ENCODE measurements at regions not wholly inside any gene's neighbourhood (a gene's known extent, or its start where the extent isn't known, plus 50 kb on each side); places are given as distances from the start of the nearest gene placed in this dataset.

DNA sequence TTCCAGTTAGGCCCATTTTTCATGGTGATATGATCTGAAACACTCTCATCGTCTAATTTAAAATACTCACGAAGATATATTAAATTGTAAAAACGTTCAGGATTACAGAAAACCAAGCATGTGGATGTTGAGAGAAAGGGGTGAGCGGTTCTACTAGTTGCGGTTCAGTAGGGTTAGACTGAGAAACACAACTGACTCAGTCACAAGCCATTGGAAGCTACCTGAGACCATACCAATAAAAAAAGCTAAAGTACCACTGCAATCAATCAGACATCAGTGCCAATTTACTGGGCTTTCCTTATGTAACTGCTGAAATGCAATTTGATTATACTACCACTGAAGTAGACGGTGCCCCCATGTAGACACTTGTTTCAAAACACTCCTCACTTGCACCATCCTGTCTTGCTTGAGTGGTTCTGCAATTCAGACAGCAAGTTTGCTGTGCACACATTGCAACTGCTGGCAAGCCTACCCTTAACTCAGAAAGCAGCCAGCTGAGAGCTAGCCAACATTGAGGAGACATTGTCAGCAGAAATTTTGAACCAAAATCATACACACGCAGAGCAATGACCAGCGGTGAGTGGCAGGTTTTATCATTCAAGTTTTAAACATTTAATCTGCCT, 368.7 kb upstream of the ARHGEF26 start:
- intact Hi-C loops (cut with micrococcal nuclease) (no loop called here), dilution Hi-C loops (cut with MboI; ENCODE audit: extremely low pct_ligation_motif_present, low sequenced_read_pairs) (no loop called here)
- Histone ChIP-seq H3K36me3 (ENCODE audit: control insufficient read depth in 2 of 2, extremely low read depth in 1 of 2, insufficient read depth in 2 of 2, low read length in 2 of 2) (no peaks in the 10 kb centered on the region), H3K9ac (replicated peaks; ENCODE audit: extremely low read depth, insufficient read depth, low read length) (no peak overlapping the region), H3K4me3 (replicated peaks in 1 of 3; ENCODE audit: insufficient read depth in 1 of 3, low read depth in 1 of 3, low read length in 3 of 3) (no peak overlapping the region), H3K79me2 (ENCODE audit: control insufficient read depth, insufficient read depth, low read length) (no peaks in the 10 kb centered on the region), H3K4me1 (ENCODE audit: control insufficient read depth, extremely low read depth, insufficient read depth, low read length) (no peaks in the 10 kb centered on the region), H3K27me3 (ENCODE audit: control insufficient read depth in 2 of 2, insufficient read depth in 2 of 2, low read length in 2 of 2) (no peaks in the 10 kb centered on the region), H4K20me1 (replicated peaks; ENCODE audit: control insufficient read depth, extremely low read depth, insufficient read depth, low read length) (no peaks in the 10 kb centered on the region), H3K9me1 (replicated peaks; ENCODE audit: control insufficient read depth, extremely low read depth, insufficient read depth, low read length) (no peaks in the 10 kb centered on the region), H3K27ac (ENCODE audit: insufficient read depth, low read depth, low read length) (no peak overlapping the region), H3K9me3 (replicated peaks; ENCODE audit: control insufficient read depth, insufficient read depth, low read length) (no peaks in the 10 kb centered on the region), H2AFZ (ENCODE audit: low read depth, low read length) (no peak overlapping the region), H3K4me2 (ENCODE audit: insufficient read depth, low read length) (no peak overlapping the region)
- DNase-seq (ENCODE audit: low read depth, low spot score) (no peak), FAIRE-seq (no peak)
- ChIA-PET POLR2A (no interaction called here), CTCF (interaction anchor here (1.2 to 2.1 kb wide), 2 partner anchors 13 to 16 kb away, joined by 3 to 5 read pairs; no protein-coding TSS in a partner anchor)
- no peak for TF ChIP-seq JUN (IDR thresholded peaks at IDR 0.05; ENCODE audit: borderline replicate concordance, insufficient read depth, insufficient read length, low read depth)
- TF ChIP-seq MYC (IDR thresholded peaks at IDR 0.05; ENCODE audit: low read depth, low read length): no peak
- TF ChIP-seq EZH2 (IDR thresholded peaks at IDR 0.05; ENCODE audit: borderline replicate concordance, low read depth, low read length, severe bottlenecking): no peak
- no peak for TF ChIP-seq FOS (IDR thresholded peaks at IDR 0.05; ENCODE audit: borderline replicate concordance, insufficient read depth, low read length)
- TF ChIP-seq POLR2A (IDR thresholded peaks at IDR 0.05; ENCODE audit: low read depth, low read length): no peak
- TF ChIP-seq, protein P1, sequence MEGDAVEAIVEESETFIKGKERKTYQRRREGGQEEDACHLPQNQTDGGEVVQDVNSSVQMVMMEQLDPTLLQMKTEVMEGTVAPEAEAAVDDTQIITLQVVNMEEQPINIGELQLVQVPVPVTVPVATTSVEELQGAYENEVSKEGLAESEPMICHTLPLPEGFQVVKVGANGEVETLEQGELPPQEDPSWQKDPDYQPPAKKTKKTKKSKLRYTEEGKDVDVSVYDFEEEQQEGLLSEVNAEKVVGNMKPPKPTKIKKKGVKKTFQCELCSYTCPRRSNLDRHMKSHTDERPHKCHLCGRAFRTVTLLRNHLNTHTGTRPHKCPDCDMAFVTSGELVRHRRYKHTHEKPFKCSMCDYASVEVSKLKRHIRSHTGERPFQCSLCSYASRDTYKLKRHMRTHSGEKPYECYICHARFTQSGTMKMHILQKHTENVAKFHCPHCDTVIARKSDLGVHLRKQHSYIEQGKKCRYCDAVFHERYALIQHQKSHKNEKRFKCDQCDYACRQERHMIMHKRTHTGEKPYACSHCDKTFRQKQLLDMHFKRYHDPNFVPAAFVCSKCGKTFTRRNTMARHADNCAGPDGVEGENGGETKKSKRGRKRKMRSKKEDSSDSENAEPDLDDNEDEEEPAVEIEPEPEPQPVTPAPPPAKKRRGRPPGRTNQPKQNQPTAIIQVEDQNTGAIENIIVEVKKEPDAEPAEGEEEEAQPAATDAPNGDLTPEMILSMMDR (IDR thresholded peaks at IDR 0.05; ENCODE audit: extremely low read depth in 1 of 2, insufficient read depth in 1 of 2, low read depth in 1 of 2, low read length in 2 of 2): no peak
- TF ChIP-seq GATA2 (IDR thresholded peaks at IDR 0.05; ENCODE audit: insufficient read depth, insufficient read length, low read depth, low read length): no peak
- no TSS peak for BruUV-seq (replicated peaks)
